Heart left ventricle (tissue), 16 donors: ENCODE measurements at regions not wholly inside any gene's neighbourhood (a gene's known extent, or its start where the extent isn't known, plus 50 kb on each side); places are given as distances from the start of the nearest gene placed in this dataset.
"Not testable (repeated sequence)": the region's sequence is repeated elsewhere in the genome, so short reads cannot be mapped to it uniquely, and the experiment has no call there.

ENCODE experiments used
- ATAC-seq, 4 donors: fragments of 200-7000 bp; cut with Tn5 transposase; one replicate each; pipeline ENCODE4 v1.9.1; 2020 to 2022; ENCODE audit warnings: moderate library complexity in 4 of 4, mild to moderate bottlenecking in 3 of 4, moderate number of reproducible peaks in 1 of 4
- DNase-seq, 5 donors: peaks; one replicate each; pipeline ENCODE4 v3.0.0-alpha.2; 2020
- H3K27ac ChIP-seq, 12 donors: fragments of 200-600 bp; sonication (generic) in 4 of 12; one replicate each; pipeline versions ENCODE4 v1.5.0 to v1.8.0; 2016 to 2022; ENCODE audit warnings: mild to moderate bottlenecking in 2 of 12
- H3K27me3 ChIP-seq, 9 donors: fragments of 200-600 bp; sonication (generic) in 2 of 9; one replicate each; pipeline versions ENCODE4 v1.5.1 to v1.8.0; 2016 to 2022; ENCODE audit warnings: mild to moderate bottlenecking in 3 of 9
- H3K36me3 ChIP-seq, 9 donors: fragments of 200-600 bp; sonication (generic) in 2 of 9; one replicate each; pipeline versions ENCODE4 v1.5.0 to v1.8.0; 2018 to 2022; ENCODE audit warnings: mild to moderate bottlenecking in 2 of 9
- H3K4me1 ChIP-seq, 12 donors: fragments of 200-600 bp; sonication (generic) in 4 of 12; one replicate each; pipeline versions ENCODE4 v1.5.0 to v1.8.0; 2016 to 2022; ENCODE audit warnings: mild to moderate bottlenecking in 3 of 12
- H3K4me3 ChIP-seq, 12 donors: fragments of 200-600 bp; sonication (generic) in 4 of 12; one replicate each; pipeline versions ENCODE4 v1.5.0 to v1.8.0; 2017 to 2022; ENCODE audit warnings: mild to moderate bottlenecking in 9 of 12, moderate library complexity in 4 of 12
- H3K9me3 ChIP-seq, 12 donors: fragments of 200-600 bp; sonication (generic) in 4 of 12; one replicate each; pipeline versions ENCODE4 v1.5.0 to v1.8.0; 2016 to 2022; ENCODE audit warnings: mild to moderate bottlenecking in 1 of 12
- CTCF ChIP-seq, 12 donors: fragments of 200-600 bp; sonication (generic) in 4 of 12; IDR thresholded peaks; one replicate each; pipeline versions ENCODE4 v1.5.0 to v1.8.0; 2018 to 2022; ENCODE audit warnings: antibody characterized with exemption in 12 of 12, mild to moderate bottlenecking in 5 of 12
- POLR2A ChIP-seq, 2 donors: fragments of 450-650 bp; IDR thresholded peaks; one replicate each; pipeline ENCODE4 v1.6.1; 2017; ENCODE audit warnings: antibody characterized with exemption in 2 of 2, mild to moderate bottlenecking in 2 of 2, moderate library complexity in 2 of 2
- WGBS, 4 donors: extraction: QIAGEN DNeasy Blood & Tissue Kit in 2 of 4; methylation state at CpG; one replicate each; pipeline versions ENCODE4 v1.1.5 to v1.1.7; 2013 to 2018; 5-methylcytosine and 5-hydroxymethylcytosine counted together
- intact Hi-C, 10 donors: fragments of 100-400 bp; cut with DNase I; formaldehyde crosslinking; loops; one replicate each; pipeline versions ENCODE4 v1.11.1 to v1.14.2; 2022
- donor health status: ischemic (EF 13 %, LVEDD 7.1; RV severe dilation, severe dysfunction).
- donor health status: healthy with polysubstance abuse.
- donor health status: DM: no; HTN: yes; CAD: no.
- donor health status: DM: no; HTN: no; CAD: no.
- donor health status: ischemic (EF 25% LVEDD 6.9; RV normal size, moderate dysfunction).
- donor health status: ischemic (EF 25% LVEDD 5.7; RV mildly dilated, moderate dysfunction).
- donor health status: healthy.
- donor health status: DM: yes; HTN: yes; CAD: no.
- donor health status: ischemic (EF 35%, LVEDD 5.7; RV mildly dilated, moderate dysfunction).
- donor health status: nonischemic (EF 11% LVEDD 7.7; RV severe dilation, severe dysfunction).
- donor health status: DM: yes; HTN: yes; CAD: no.
- donor health status: PGD.
- donor health status: ischemic (EF 29% LVEDD 5.4; RV normal size, mild dysfunction).
- donor health status: nonischemic (EF 23%, LVEDD 6.1; RV moderate dilation, normal function).

- Histone ChIP-seq H3K27me3 (no peaks in the 10 kb centered on the region), H3K4me1 (peaks cover 0 to 10% (median 0%) of the 10 kb centered on the region in 12 donors), H3K36me3 (no peaks in the 10 kb centered on the region), H3K4me3 (no peak overlapping the region), H3K27ac (no peak overlapping the region), H3K9me3 (no peaks in the 10 kb centered on the region)
- TF ChIP-seq CTCF (IDR thresholded peaks at IDR 0.05) (no peak), POLR2A (IDR thresholded peaks at IDR 0.05) (no peak)
- ATAC-seq (no peak), DNase-seq (no peak)
- 56 to 92% (median 84%) methylated on average over 3 of the region's 3 CpGs for WGBS, 4 donors
- intact Hi-C loops, result loop anchor here in 6 of 10 donors (2.0 to 5.0 kb wide), 5 partner anchors 199 to 470 kb away; no protein-coding TSS in a partner anchor
These were observed 133.4 kb upstream of the SATB1 start for GRCh38 chr3:18558507-18558906.

GRCh38 chr3:18557216-18557615 lies 132.1 kb upstream of the SATB1 start:
- no peak for DNase-seq
- WGBS, 4 donors, result 43 to 58% (median 56%) methylated on average over 3 of the region's 3 CpGs
- H3K27ac ChIP-seq, result no peak overlapping the region
- H3K4me3 ChIP-seq, result no peak overlapping the region
- TF ChIP-seq POLR2A (IDR thresholded peaks at IDR 0.05) (no peak), CTCF (IDR thresholded peaks at IDR 0.05) (no peak)
- H3K36me3 ChIP-seq, result no peaks in the 10 kb centered on the region
- no peaks in the 10 kb centered on the region for H3K27me3 ChIP-seq
- peaks cover 0 to 10% (median 0%) of the 10 kb centered on the region in 12 donors for H3K4me1 ChIP-seq
- no peaks in the 10 kb centered on the region for H3K9me3 ChIP-seq
- intact Hi-C loops, result loop anchor here in 4 of 10 donors (5.0 kb wide), 2 partner anchors 200 to 430 kb away; no protein-coding TSS in a partner anchor
- no peak for ATAC-seq

- Histone ChIP-seq H3K27me3 (no peaks in the 10 kb centered on the region), H3K36me3 (no peaks in the 10 kb centered on the region), H3K9me3 (no peaks in the 10 kb centered on the region), H3K4me1 (peaks cover 0 to 10% (median 0%) of the 10 kb centered on the region in 12 donors), H3K27ac (no peak overlapping the region), H3K4me3 (no peak overlapping the region)
- peak in 1 of 4 donors; percentile 30 for ATAC-seq
- TF ChIP-seq CTCF (IDR thresholded peaks at IDR 0.05) (no peak), POLR2A (IDR thresholded peaks at IDR 0.05) (no peak)
- intact Hi-C loops, result loop anchor here in 4 of 10 donors (5.0 kb wide), 2 partner anchors 201 to 431 kb away; no protein-coding TSS in a partner anchor
- no peak for DNase-seq
- 44 to 69% (median 64%) methylated on average over 4 of the region's 4 CpGs for WGBS, 4 donors
These were observed 131.5 kb upstream of the SATB1 start for GRCh38 chr3:18556503-18557135.

GRCh38 chr3:18556001-18556408 lies 130.9 kb upstream of the SATB1 start:
- ATAC-seq (no peak), DNase-seq (no peak)
- 82 to 84% (median 84%) methylated on average over 3 of the region's 3 CpGs for WGBS, 4 donors
- peaks cover 0 to 10% (median 0%) of the 10 kb centered on the region in 12 donors for H3K4me1 ChIP-seq
- intact Hi-C loops, result loop anchor here in 4 of 10 donors (5.0 kb wide), 2 partner anchors 201 to 431 kb away; no protein-coding TSS in a partner anchor
- no peak overlapping the region for H3K4me3 ChIP-seq
- H3K27me3 ChIP-seq, result no peaks in the 10 kb centered on the region
- no peak for TF ChIP-seq CTCF (IDR thresholded peaks at IDR 0.05)
- no peak overlapping the region for H3K27ac ChIP-seq
- H3K36me3 ChIP-seq, result no peaks in the 10 kb centered on the region
- no peaks in the 10 kb centered on the region for H3K9me3 ChIP-seq

GRCh38 chr3:18552579-18553105 lies 127.5 kb upstream of the SATB1 start:
- H3K27me3 ChIP-seq, H3K36me3 ChIP-seq, H3K27ac ChIP-seq, intact Hi-C loops, DNase-seq, H3K9me3 ChIP-seq, H3K4me1 ChIP-seq, H3K4me3 ChIP-seq, ATAC-seq: not testable (repeated sequence)
- WGBS, 4 donors, result 73 to 82% (median 79%) methylated on average over 9 of the region's 9 CpGs
